Kidney tubule cell (primary cell): ENCODE measurements at regions not wholly inside any gene's neighbourhood (a gene's known extent, or its start where the extent isn't known, plus 50 kb on each side); places are given as distances from the start of the nearest gene placed in this dataset.
A peak's percentile ranks its signal among the peaks of the same experiment; 100 is the strongest.
"Not testable (repeated sequence)": the region's sequence is repeated elsewhere in the genome, so short reads cannot be mapped to it uniquely, and the experiment has no call there.

Experiments
- DNase-seq: peaks from one replicate; pipeline ENCODE4 v3.0.0-alpha.2; 2018; ENCODE audit warnings: low spot score

GRCh38 chr3:66858656-66859381, 139.3 kb upstream of the KBTBD8 start:
- no peak for DNase-seq

- peak; percentile 54 for DNase-seq
Observed at GRCh38 chr3:66860771-66861170, 137.3 kb upstream of the KBTBD8 start.

- no peak for DNase-seq
Observed at GRCh38 chr3:66863205-66864111, 134.6 kb upstream of the KBTBD8 start.

- no peak for DNase-seq
Observed at GRCh38 chr3:66884659-66885058, 113.4 kb upstream of the KBTBD8 start.

- peak; percentile 86 for DNase-seq
Observed at GRCh38 chr3:66885326-66886000, 112.6 kb upstream of the KBTBD8 start.

- DNase-seq, result no peak
Observed at GRCh38 chr3:66889750-66890494, 108.2 kb upstream of the KBTBD8 start.

GRCh38 chr3:66898155-66898554, 100.0 kb upstream of the KBTBD8 start:
- DNase-seq, result no peak

- no peak for DNase-seq
Observed at GRCh38 chr3:66904336-66904735, 93.8 kb upstream of the KBTBD8 start.

- DNase-seq, result no peak
Observed at GRCh38 chr3:66904831-66905493, 93.1 kb upstream of the KBTBD8 start.

- DNase-seq, result no peak
Observed at GRCh38 chr3:66907136-66907535, 91.0 kb upstream of the KBTBD8 start.

- no peak for DNase-seq
Observed at GRCh38 chr3:66910266-66911055, 87.6 kb upstream of the KBTBD8 start.

- no peak for DNase-seq
Observed at GRCh38 chr3:66912306-66912705, 85.8 kb upstream of the KBTBD8 start.

- DNase-seq, result no peak
Observed at GRCh38 chr3:66922058-66922457, 76.0 kb upstream of the KBTBD8 start.

GRCh38 chr3:66923969-66924368, 74.1 kb upstream of the KBTBD8 start:
- peak; percentile 3 for DNase-seq

- no peak for DNase-seq
Observed at GRCh38 chr3:66928252-66928651, 69.9 kb upstream of the KBTBD8 start.

- no peak for DNase-seq
Observed at GRCh38 chr3:66931291-66931690, 66.8 kb upstream of the KBTBD8 start.

- DNase-seq, result no peak
Observed at GRCh38 chr3:66931699-66932098, 66.4 kb upstream of the KBTBD8 start.

- no peak for DNase-seq
Observed at GRCh38 chr3:66933233-66933632, 64.9 kb upstream of the KBTBD8 start.

- no peak for DNase-seq
Observed at GRCh38 chr3:66934041-66934440, 64.1 kb upstream of the KBTBD8 start.

- no peak for DNase-seq
Observed at GRCh38 chr3:66934725-66935124, 63.4 kb upstream of the KBTBD8 start.

GRCh38 chr3:66937041-66937440, 61.1 kb upstream of the KBTBD8 start:
- DNase-seq, result not testable (repeated sequence)
